GM06990 (cell line): ENCODE measurements at regions not wholly inside any gene's neighbourhood (a gene's known extent, or its start where the extent isn't known, plus 50 kb on each side); places are given as distances from the start of the nearest gene placed in this dataset.

Experiments
- DNase-seq: peaks from one replicate; pipeline ENCODE4 v3.0.0-alpha.2; 2011; ENCODE audit not compliant: insufficient read length; ENCODE audit errors: extremely low read depth
- H3K27me3 ChIP-seq: replicated peaks from 2 replicates; pipeline ENCODE4 v1.6.0; 2011; ENCODE audit warnings: low read length; ENCODE audit not compliant: control insufficient read depth, insufficient read depth
- H3K36me3 ChIP-seq: 2 replicates; pipeline ENCODE4 v1.5.1; 2011; ENCODE audit warnings: low read length; ENCODE audit not compliant: control insufficient read depth, insufficient read depth
- H3K4me3 ChIP-seq: replicated peaks from 2 replicates; pipeline ENCODE4 v1.5.1; 2011; ENCODE audit warnings: low read depth, mild to moderate bottlenecking, control low read depth, low read length
- TF ChIP-seq, protein P1 (sequence below): IDR thresholded peaks from 2 replicates; pipeline ENCODE4 v1.5.1; 2011; ENCODE audit warnings: low read length, control low read depth, mild to moderate bottlenecking, inconsistent platforms; ENCODE audit not compliant: insufficient read depth, poor library complexity, severe bottlenecking

DNA sequence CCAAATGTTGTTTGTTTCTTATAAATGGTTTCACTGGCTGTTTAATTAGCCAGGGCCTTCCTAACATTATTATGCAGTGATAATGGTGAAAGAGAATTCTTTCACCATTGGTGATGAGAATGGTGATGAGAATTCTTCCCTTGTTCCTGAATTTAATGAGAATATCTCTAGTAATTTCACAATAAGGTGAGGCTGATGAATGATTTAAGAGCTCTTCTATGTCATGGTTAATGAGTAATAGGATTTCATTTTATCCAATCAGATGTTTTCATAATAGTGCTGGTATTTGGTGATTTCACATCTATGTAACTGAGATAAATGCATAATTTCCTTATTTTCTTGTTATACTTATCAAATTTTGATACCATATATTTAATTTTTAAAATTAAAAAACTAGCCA is 535.7 kb upstream of the ZEB2 start:
- H3K36me3 ChIP-seq: no peaks in the 10 kb centered on the region
- no peak for DNase-seq

DNA sequence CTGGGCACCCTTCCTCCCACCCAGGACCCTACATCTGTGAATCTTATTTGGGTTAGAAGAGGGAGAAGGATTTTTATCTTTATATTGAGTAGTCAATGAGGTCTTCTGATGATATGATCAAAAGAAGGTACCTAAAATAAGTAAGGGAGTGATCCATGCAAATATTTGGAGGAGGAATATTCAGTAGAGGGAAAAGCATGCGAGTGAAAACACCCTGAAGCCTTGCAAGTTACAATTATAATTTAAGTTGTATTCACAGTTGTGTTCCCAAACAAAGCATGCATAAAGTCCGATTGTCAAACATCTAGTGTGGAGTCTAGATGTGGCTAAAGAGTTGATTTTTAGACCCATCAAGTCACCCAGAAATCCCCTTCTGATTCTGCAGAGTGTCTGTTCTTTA is 530.2 kb upstream of the ZEB2 start:
- TF ChIP-seq, protein P1, sequence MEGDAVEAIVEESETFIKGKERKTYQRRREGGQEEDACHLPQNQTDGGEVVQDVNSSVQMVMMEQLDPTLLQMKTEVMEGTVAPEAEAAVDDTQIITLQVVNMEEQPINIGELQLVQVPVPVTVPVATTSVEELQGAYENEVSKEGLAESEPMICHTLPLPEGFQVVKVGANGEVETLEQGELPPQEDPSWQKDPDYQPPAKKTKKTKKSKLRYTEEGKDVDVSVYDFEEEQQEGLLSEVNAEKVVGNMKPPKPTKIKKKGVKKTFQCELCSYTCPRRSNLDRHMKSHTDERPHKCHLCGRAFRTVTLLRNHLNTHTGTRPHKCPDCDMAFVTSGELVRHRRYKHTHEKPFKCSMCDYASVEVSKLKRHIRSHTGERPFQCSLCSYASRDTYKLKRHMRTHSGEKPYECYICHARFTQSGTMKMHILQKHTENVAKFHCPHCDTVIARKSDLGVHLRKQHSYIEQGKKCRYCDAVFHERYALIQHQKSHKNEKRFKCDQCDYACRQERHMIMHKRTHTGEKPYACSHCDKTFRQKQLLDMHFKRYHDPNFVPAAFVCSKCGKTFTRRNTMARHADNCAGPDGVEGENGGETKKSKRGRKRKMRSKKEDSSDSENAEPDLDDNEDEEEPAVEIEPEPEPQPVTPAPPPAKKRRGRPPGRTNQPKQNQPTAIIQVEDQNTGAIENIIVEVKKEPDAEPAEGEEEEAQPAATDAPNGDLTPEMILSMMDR: no peak
- H3K27me3 ChIP-seq: no peaks in the 10 kb centered on the region
- no peak overlapping the region for H3K4me3 ChIP-seq
- DNase-seq: no peak
- H3K36me3 ChIP-seq: no peaks in the 10 kb centered on the region

More for the DNA sequence above, 535.7 kb upstream of the ZEB2 start:
- Histone ChIP-seq H3K27me3 (no peaks in the 10 kb centered on the region), H3K4me3 (no peak overlapping the region)
- TF ChIP-seq, protein P1: no peak

DNA sequence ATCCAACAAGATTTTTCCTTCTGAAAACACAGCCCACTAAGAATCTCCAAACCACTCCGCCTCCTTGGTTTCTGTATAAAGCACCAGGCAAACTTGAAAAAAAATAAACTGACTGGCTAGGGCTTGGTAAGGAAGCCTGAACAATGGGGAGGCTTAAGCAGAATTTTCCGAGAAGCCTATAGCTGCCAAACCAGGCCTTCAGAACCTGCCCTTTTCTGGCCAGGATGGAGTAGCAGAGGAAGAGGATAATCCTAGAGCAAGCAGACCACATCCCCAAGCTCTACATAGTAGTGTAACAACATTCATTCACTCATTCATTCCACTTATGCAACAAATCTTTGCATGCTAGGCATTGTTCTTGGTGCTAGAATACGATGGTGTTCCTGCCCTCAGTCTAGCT is 529.6 kb upstream of the ZEB2 start:
- H3K36me3 ChIP-seq: no peaks in the 10 kb centered on the region
- TF ChIP-seq, protein P1: no peak
- no peak for DNase-seq
- no peaks in the 10 kb centered on the region for H3K27me3 ChIP-seq
- H3K4me3 ChIP-seq: no peak overlapping the region

DNA sequence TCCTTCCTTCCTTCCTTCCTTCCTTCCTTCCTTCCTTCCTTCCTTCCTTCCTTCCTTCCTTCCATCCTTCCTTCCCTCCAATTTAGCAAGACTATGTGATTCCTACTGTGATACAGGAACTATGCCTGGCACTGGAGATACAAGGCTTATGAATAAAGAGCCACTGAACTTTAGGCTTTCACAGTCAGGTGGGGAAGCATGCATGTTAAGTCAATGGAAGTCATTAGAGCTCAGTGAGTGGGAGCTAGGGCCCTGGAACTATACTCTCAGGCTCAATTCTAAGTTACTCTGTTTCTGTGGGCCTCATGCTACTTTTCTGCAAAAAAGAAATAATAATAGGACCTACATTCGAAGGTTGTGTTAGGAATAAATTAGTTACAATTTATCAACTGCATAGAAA is 527.6 kb upstream of the ZEB2 start:
- H3K36me3 ChIP-seq: no peaks in the 10 kb centered on the region
- no peak for DNase-seq
- TF ChIP-seq, protein P1: no peak
- no peak overlapping the region for H3K4me3 ChIP-seq
- H3K27me3 ChIP-seq: no peaks in the 10 kb centered on the region

DNA sequence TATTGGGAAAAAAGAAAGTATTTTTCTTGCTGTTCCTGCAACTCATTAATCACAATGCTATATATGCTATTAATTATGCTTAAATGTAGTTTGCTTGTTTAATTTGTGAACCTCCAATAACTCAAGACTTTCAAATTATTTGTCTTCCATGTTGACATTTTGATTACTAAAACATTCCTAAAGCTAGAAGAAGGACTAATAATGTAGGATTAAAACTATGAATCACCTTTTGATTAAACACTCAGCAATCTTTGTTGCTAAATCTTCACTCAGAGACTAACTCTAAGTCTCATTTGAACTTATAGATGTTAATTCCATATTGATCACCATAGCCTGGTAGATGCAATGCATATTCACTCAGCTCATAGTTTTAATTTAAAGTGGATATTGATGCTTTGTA is 524.6 kb upstream of the ZEB2 start:
- TF ChIP-seq, protein P1: no peak
- H3K4me3 ChIP-seq: no peak overlapping the region

DNA sequence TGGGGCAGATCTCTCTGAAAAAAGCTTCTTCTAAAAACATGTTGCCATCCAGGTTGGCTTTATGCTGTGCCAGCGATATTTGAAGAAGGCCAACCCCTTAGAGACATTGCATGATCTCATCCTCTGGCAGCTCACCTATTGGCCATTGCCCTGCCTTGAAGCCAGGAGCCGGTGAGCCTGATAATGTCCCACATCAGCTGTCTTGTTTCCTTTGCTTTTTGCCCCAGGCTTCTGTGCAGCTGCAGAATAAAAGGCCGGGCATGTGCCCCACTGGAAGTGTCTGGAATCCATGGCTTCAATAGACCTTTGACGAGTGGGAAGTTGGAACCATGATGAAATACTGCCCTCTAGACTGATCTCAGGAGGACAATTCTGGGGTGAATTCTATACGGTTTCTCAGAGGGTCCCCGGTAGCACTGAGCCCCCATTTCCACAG is 523.5 kb upstream of the ZEB2 start:
- DNase-seq: no peak
- TF ChIP-seq, protein P1: no peak
- no peaks in the 10 kb centered on the region for H3K36me3 ChIP-seq
- H3K27me3 ChIP-seq: no peaks in the 10 kb centered on the region
- no peak overlapping the region for H3K4me3 ChIP-seq

More for the DNA sequence above, 524.6 kb upstream of the ZEB2 start:
- Histone ChIP-seq H3K36me3 (no peaks in the 10 kb centered on the region), H3K27me3 (no peaks in the 10 kb centered on the region)
- no peak for DNase-seq
